22Rv1 (cell line): ENCODE measurements at regions not wholly inside any gene's neighbourhood (a gene's known extent, or its start where the extent isn't known, plus 50 kb on each side); places are given as distances from the start of the nearest gene placed in this dataset.

Experiments
- ZFX ChIP-seq: fragments of 450-650 bp; IDR thresholded peaks from 2 replicates; pipeline ENCODE4 v1.6.1; 2017; ENCODE audit warnings: antibody characterized with exemption, borderline replicate concordance
- TF ChIP-seq, protein P1 (sequence below): fragments of 450-650 bp; IDR thresholded peaks from 2 replicates; pipeline ENCODE4 v1.5.1; 2017; ENCODE audit warnings: mild to moderate bottlenecking

DNA sequence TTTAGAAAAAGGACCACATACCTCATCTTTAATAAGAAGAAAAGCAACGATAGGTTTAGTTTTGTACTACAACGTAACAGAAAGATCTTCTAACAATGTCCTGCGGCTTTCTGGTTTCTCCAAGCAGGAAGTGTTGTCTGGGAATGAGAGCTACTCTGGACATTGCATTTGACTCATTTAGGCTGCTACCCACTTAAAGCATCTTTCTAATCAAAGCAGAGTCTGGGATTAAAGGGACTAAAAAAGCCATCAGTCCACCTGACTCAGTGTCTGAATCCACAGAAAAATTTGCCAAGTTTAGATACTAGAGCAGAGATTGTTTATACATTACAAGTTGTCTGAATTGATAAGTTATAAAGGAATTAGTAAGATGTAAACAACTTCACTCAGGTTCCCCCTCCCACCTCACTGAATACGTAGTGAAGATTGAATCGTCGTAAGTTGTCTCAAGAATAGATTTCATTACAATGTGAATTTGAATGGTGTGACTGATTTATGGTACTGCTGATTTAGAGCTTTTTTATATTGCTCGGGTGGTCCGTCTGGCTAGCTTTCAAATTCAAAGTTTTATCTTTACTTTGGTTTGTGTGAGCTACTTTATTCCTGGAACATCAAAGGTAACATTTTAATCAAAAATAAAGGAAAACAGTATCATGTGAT is 70.2 kb upstream of the SMIM21 start:
- TF ChIP-seq, protein P1, sequence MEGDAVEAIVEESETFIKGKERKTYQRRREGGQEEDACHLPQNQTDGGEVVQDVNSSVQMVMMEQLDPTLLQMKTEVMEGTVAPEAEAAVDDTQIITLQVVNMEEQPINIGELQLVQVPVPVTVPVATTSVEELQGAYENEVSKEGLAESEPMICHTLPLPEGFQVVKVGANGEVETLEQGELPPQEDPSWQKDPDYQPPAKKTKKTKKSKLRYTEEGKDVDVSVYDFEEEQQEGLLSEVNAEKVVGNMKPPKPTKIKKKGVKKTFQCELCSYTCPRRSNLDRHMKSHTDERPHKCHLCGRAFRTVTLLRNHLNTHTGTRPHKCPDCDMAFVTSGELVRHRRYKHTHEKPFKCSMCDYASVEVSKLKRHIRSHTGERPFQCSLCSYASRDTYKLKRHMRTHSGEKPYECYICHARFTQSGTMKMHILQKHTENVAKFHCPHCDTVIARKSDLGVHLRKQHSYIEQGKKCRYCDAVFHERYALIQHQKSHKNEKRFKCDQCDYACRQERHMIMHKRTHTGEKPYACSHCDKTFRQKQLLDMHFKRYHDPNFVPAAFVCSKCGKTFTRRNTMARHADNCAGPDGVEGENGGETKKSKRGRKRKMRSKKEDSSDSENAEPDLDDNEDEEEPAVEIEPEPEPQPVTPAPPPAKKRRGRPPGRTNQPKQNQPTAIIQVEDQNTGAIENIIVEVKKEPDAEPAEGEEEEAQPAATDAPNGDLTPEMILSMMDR = no peak
- no peak for TF ChIP-seq ZFX
